Right lobe of liver (tissue), 4 donors: ENCODE measurements at regions not wholly inside any gene's neighbourhood (a gene's known extent, or its start where the extent isn't known, plus 50 kb on each side); places are given as distances from the start of the nearest gene placed in this dataset.

ENCODE experiments used
- CTCF ChIP-seq, 4 donors: fragments of 200-600 bp in 3 of 4; fragments of 450-650 bp in 1 of 4; IDR thresholded peaks; one replicate each; pipeline versions ENCODE4 v1.5.1 to v1.8.0; 2016 to 2022; ENCODE audit warnings: antibody characterized with exemption in 4 of 4, mild to moderate bottlenecking in 2 of 4
- POLR2A ChIP-seq: fragments of 450-650 bp; IDR thresholded peaks from one replicate; pipeline ENCODE4 v1.6.1; 2017; ENCODE audit warnings: antibody characterized with exemption, mild to moderate bottlenecking
- donor health status: DM: no; HTN: no; CAD: no.
- donor health status: DM: no; HTN: no; CAD: no.
- donor health status: DM: no; HTN: yes; CAD: no.

- TF ChIP-seq CTCF (IDR thresholded peaks at IDR 0.05) = no peak
- no peak for TF ChIP-seq POLR2A
Measured at GRCh38 chr16:85208181-85208580, 95.9 kb upstream of the CIBAR2 start.
